A673 (cell line): ENCODE measurements at regions not wholly inside any gene's neighbourhood (a gene's known extent, or its start where the extent isn't known, plus 50 kb on each side); places are given as distances from the start of the nearest gene placed in this dataset.

Experiments used
- CTCF ChIP-seq: fragments of 300-800, 200-600 bp; sonication (generic); conservative IDR thresholded peaks from 2 replicates; pipeline ENCODE4 v1.5.1; 2017; ENCODE audit warnings: low read depth, mild to moderate bottlenecking, antibody characterized with exemption, low read length, moderate library complexity, mixed read lengths
- EZH2 ChIP-seq: fragments of 200-600 bp; sonication (generic); IDR thresholded peaks from 2 replicates; pipeline ENCODE4 v1.6.1; 2017; ENCODE audit warnings: borderline replicate concordance, low read depth, mild to moderate bottlenecking, mixed read lengths, antibody characterized with exemption, low read length; ENCODE audit not compliant: poor library complexity, severe bottlenecking

GRCh38 chr22:46087816-46088277 is 62.5 kb upstream of the PPARA start:
- TF ChIP-seq CTCF (no peak), EZH2 (no peak)
